HG03460 (cell line): ENCODE measurements at regions not wholly inside any gene's neighbourhood (a gene's known extent, or its start where the extent isn't known, plus 50 kb on each side); places are given as distances from the start of the nearest gene placed in this dataset.
"Not testable (repeated sequence)": the region's sequence is repeated elsewhere in the genome, so short reads cannot be mapped to it uniquely, and the experiment has no call there.

Experiments
- ATAC-seq: cut with Tn5 transposase; IDR thresholded peaks from one replicate; pipeline ENCODE4 v1.9.1; 2021; ENCODE audit not compliant: unreplicated experiment

DNA sequence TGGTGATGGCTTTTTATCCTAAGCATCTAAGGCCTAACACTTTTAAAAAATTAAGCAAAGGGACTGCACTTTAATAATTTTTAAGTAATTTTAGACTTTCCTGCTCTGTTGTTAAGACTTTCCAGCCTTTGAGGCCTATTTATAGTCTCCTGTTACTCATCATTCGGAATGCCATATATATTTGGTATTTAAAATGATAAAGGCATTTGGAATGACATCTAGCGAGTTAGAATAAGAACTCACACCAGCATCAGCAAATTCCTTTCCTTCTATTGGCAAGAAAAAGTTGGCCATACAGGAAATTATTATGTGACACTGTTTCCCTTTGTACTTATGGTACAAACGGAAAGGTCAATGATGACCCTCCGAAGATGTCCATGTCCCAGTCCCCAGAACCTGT lies 88.1 kb upstream of the STMND1 start:
- ATAC-seq = no peak

DNA sequence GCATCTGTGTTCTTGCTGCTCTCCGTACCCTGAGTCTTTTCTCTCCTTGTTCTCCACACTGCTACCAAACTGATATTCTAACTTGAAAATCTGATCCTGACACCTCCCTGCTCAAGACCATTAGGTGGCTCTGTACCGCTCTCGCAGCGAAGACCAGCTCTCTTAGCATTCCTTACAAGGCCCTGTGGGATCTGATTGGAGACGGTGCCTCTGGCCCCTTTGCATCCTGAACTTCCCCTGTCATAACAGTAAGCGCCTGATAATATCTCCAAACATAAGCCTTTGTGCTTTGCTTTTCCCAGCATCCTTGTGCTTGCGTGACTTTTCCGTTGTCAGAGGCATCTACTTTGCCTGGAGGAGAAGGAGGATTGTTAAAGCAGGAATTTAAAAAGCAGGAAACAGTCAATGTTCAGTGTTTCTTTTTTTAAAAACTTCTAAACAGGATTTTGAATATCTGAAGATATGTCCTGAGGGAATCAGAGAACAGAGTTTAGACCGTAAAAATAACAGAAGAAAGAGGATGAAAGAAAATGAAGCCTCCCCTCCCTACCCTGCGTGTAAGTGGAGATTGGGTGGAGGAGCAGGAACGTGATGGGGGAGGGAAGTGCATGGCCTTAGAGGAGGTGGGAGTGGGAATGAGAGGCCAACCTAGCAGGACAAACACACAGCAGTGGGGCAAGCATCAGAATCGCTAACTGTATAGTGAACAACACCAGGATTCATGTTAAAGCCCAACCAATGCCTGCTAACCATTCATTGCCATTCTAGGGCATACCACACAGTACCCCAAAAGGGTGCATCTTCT lies 89.2 kb upstream of the STMND1 start:
- ATAC-seq = no peak

DNA sequence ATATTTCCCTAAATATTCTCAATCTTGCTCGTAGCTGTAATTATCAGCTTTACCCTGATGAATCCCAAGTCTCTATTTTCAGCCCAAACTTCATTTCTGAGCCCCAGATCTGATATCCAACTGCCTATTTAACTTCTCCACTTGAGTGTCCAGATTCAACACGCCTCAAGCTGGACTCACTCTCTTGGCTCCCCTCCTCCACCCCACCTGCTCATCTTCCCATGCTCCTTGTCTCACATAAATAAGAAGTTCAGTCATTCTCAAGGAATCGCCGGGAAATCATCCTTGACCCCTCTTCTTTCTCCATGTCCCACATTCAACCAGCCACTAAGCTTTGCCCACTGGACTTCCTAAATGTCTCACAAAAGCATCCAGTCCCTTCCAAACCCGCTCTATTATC lies 89.9 kb upstream of the STMND1 start:
- ATAC-seq = no peak

DNA sequence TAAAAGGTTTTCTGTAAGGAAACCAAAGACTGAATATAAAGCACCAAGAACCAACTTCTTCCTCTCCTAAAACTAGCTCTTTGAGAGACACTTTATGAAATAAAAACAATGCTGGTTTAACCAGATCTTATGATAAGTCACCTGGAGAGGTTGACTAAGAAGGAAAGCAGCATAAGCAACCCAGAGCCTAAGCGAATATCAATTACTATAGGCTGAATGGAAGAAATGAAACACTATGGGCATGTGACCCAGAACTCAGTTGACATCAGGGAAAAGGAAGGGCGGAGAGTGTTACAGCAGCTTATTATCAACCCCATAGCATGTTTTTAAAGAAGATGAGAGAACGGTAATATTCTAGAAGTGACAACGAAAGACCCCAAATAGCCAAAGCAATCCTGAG lies 94.1 kb upstream of the STMND1 start:
- no peak for ATAC-seq

DNA sequence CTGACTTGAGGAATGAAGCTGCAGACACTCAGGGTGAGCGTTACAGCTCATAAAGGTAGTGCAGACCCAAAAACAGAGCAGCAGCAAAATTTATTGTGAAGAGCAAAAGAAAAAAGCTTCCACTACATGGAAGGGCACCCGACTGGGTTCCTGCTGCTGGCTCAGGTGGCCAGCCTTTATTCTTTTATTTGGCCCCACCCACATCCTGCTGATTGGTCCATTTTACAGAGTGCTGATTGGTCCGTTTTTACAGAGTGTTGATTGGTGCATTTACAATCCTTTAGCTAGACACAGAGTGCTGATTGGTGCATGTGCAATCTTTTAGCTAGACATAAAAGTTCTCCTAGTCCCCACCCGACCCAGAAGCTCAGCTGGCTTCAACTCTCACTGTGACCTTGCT lies 95.3 kb upstream of the STMND1 start:
- no peak for ATAC-seq

DNA sequence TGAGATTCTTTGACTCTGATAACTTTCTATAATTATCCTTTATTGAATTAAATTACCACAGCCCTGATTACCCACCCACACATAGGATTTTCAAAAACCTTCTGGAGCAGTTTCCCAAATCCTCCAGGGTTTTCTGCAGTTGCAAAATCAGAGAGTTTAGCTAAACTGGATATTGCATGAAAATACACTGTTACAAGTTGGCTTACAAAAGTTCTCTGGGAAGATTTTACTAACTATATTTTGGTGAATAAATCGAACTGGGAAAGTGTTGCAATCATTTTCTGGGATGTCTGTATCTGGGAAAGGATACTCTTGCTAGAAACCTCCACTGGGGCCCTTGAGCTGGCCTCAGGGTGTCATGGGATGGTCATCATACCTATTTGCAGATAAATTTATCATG lies 97.6 kb upstream of the STMND1 start:
- no peak for ATAC-seq

DNA sequence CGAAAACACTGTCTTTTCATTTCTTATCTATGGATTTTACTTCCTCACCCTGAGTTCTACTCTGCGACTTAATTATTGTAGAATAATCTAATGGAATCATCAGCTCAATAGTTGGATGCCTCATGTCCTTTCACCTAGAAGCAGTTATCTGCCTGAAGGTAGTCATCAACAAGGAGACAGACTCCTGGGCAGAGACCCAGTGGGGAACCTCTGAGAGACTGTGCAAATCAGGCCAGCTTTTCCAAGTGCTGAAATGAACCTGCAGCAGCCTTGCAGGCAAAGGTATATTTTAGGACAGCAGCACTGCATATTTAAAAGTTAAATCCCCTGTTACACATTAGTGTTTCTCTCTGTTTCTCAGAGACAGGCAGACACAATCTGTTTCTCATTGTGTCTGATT lies 99.7 kb upstream of the STMND1 start:
- no peak for ATAC-seq

DNA sequence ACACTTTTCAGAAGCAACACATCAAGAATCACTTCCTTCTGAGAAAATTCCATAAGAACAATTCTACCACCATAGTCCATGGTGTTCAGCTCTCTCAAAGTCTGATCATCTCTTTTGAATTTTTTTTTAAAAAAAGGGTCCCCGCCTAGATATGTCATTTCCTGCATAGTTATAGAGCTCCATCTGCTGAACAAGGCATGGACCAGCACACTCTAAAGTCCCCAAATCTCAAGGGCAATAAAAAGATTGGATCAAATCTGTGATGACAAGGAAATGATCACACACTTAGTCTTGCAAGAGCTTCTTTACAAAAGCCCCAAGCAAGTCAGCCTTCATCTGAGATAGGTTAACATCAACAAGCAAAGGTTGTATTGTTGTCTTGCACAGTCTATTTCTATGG lies 100.7 kb upstream of the STMND1 start:
- no peak for ATAC-seq

DNA sequence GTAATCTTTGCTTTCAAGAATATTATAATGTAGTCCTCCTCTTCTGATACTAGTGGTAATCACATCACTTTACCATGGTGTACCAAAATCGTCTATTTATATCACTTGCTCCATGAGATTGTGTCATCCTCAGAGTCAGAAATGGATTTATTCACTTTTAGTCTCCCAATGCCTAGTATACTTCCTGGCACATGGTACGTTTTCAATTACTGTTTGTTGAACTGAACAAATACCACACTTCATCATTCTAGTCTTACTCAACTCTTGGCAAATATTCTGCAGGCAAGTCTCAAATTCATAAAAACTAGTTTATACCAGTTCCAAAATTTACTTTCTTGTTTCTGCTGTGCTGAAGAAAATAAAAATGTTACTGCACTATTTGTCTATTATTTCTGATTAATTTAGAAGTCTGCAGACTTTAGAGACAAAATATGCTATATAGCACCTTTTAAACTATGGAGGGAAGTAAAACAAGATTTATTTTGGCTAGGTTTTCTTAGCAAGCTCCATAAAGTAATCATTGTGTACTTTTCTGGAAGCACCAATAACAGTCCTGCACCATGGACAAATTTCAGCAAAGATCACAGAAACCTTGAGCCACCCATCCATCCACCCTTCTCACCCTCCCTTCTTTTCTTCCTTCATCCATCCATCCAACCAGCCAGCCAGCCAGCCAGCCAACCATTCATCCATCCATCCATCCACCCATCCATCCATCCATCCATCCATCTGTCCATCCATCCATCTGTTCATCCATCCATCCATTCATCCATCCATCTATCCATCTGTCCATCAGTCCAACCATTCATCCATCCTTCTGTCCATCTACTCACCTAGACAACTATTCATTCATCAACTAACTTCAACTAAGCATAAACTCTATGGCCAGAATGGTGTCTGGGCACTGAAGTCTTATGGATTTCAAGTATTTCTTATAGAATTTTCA lies 102.1 kb upstream of the STMND1 start:
- ATAC-seq = no peak

DNA sequence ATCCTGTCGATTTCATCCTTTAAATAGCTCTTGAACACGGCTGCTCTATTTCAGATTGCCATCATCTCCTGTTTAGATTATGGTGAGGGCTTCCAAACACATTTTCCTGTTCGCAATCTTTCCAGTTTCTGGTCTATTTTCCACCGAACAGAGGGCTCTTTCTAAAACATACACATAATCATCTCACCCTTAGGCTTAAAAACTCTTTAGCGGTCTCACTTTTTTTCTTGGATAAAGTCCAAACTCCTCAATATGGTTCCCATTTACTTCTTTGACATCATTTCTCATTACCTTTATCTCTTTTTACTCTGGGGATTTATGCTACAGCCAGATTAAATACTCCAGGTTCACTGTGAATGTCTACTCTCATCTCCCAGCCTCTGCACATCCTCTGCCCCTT lies 103.4 kb upstream of the STMND1 start:
- no peak for ATAC-seq

DNA sequence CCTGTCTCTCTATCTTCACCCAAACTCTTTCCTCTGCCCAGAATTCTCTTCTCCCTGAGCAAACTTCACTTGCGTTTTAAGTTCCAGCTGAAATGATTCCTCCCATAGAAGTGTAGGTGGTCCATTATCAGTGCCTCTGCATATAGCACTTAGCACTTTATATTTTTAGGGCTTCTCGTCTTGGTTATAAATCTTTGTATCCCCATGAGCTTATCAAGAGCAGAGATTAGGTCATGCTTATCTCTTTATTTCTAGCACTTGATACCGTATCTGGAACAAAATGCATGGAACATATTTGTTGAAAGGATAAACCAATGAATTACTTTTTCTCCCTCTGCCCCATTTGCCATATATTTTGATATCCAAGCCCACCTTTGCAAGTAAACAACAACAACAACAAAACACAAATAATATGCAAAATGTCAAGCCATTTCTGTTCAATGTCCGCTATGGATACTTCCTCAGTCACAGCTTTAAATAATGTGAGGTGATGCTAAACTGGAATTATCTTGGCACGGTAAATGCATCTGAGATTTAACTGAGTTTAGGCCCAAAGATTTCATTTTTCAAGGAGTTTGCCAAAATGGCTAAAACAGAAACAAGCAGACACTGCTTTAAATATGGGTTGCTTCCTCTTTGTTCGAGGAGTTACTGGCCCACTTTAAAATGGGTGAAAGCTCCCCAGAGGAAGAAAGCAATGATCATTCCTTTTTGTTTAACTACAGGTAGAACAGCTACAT lies 106.2 kb upstream of the STMND1 start:
- ATAC-seq = no peak

DNA sequence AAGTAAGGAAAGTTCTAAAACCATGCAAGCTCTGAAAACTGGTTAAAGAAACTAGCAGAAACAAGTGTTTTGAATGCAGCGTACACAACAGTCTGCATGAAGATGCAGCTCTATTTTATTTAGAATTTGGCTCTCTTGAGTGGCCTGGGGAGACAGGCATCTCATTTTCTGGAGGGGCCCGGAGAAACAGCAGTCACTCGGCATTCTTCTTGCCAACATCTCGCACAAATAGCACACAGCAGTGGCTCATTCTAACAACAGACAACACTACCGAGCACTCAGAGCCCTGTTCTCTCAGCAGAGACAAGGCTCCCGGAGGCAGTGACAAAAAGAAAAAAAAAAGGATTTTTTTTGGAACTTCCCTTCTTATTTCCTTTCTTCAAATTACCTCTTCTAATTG lies 108.5 kb upstream of the STMND1 start:
- ATAC-seq = no peak

DNA sequence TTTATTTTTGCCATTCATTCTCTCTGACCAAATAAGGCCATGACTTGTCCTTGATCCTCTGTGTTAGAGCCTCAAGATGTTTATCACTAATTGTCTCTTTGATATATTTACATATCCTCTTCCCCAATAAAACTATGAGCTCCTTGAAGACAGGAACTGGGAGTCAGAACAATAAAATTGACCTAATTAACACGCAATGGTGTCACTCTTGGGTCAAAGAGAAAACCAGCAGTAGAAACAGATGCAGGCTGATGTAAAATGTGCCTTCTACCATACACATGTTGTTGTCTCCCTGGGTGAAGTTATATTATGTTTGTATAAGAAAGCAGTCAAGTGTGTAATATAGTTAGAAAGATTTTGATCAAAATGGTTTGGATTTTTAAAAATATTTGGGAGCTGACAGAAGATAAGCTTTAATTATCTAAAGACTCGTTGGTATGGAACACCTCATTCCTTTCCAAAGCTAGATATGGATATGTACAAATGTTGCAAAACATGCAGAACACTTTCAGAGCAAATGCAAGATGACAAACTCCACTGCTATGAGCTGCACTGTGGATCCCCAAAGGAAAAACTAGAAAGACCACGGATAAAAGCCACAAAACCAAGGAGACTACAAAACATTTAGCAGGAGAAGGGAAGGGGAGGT lies 109.7 kb upstream of the STMND1 start:
- ATAC-seq = no peak

DNA sequence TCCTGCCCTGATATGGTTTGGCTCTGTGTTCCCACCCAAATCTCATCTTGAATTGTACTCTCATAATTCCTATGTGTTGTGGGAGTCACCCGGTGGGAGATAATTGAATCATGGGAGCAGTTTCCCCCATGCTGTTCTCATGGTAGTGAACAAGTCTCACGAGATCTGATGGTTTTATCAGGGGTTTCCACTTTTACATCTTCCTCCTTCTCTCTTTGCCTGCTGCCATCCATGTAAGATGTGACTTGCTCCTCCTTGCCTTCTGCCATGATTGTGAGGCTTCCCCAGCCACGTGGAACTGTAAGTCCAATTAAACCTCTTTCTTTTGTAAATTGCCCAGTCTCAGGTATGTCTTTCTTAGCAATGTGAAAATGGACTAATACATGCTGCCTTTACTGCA lies 111.9 kb upstream of the STMND1 start:
- not testable (repeated sequence) for ATAC-seq

DNA sequence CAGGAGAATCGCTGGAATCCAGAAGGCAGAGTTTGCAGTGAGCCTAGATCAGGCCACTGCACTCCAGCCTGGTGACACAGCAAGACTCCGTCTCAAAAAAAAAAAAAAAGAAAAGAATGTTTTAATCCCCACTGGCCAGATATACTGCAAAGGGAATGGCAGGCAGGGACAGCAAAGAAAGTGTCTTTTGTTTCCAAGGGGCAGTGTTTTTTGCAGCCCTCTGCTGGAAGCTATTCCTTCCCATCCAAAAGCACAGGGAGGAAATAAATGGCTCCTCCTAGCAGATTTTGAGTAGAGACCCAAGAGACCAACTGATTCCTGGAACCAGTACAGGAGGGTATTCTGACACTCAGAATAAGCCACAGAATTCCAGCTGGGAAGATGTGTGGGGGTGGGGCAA lies 112.5 kb upstream of the STMND1 start:
- ATAC-seq = no peak

DNA sequence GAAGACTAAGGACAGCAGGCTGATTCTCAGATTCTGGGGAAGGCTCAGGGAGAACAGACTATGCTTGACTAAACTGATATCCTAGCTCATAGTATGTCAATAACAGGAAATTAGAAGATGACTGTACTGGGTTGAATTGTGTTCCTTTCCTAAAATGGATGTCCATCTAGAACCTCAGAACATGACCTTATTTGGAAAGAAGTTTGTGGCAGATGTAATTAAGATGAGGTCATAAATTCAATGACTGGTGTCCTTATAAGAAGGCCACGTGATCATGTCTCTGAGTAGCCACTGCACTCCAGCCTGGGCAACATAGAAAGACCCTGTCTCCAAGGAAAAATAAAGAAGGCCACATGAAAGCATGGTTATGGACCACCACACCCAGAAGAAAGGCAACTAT lies 113.9 kb upstream of the STMND1 start:
- ATAC-seq = no peak

DNA sequence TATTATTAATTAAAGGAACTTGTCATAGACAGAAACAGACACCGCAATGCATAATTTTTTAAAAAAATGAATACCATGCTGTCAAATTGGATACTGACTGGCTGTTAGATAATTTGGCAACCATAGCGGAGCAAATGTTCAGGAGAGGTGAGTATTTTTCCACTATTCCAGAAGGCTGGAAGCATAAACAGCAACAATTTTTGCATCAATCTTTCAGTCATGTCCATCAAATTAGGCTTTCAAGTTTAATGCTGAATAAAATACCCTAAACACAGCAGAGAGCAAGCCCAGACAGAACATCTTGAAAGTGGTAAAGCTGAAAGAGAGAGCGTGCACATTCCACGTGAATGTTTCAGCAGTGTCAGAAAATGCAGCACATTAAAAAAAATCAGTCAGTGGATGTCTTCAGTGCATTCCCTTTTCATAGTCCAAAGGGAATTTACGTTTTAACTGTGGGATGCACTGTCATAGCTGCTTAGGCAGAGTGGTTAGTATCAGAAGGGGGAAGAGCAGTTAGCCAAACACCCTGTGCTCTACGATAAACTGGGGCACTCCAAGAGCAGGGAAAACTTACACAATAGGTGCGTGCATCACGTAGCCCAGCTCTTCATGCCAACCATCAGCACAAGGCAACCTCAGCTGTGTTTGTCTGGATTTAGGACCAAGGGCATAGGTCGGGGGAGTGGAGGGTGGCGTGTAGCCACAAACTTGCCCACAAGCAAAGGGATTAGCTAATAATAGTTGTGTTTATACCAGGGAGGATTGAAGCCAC lies 116.2 kb upstream of the STMND1 start:
- ATAC-seq = no peak

DNA sequence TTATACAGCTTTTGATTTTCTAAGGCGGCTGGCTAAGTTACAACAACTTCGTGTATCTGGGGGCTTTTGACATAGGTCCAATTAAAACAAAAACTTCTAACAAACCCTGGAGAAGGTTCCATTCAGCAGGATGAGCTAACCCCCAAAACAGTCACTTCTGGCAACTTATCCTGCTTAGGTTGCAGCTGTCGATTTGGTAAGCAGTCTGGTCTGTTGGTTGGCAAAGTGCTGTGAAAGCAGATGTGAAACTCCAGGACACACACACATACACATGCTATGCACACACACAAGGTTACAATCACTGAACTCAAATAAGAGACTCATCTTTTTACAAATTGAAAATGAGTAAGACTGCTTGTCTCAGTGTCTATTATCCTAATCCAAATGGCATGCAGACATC lies 119.0 kb upstream of the STMND1 start:
- ATAC-seq = no peak

DNA sequence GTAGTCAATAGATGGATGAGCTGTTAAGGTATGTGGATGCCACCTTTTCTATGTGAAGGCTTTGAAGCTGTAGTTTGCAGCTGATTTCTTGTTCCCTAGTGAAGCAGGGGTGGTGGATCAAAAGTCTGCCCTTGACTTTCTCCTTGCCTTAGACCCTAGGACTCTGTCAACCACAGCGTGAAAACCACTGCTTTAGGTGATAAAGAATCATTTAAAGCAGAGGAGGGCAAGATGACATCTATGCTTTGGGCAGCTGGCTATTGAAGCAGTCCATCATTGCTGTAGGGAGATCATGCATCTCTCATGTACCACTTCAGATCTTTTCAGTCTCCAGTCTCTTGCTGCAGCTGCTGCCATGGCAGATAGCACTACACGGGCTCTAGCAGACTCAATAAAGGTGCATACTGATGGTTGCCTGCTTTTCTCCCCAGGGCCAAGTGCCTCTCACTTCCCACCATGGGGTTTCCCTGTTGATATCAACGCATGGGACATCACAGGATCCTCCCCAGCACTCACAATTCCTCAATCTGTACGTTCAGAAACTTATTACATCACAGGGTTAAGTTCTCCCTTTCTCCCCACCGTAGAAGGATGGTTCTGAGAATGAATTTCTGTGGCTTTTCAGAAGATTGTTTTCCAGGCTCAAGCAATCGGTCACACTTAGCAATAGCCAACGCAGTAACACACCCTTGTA lies 122.0 kb upstream of the STMND1 start:
- no peak for ATAC-seq

DNA sequence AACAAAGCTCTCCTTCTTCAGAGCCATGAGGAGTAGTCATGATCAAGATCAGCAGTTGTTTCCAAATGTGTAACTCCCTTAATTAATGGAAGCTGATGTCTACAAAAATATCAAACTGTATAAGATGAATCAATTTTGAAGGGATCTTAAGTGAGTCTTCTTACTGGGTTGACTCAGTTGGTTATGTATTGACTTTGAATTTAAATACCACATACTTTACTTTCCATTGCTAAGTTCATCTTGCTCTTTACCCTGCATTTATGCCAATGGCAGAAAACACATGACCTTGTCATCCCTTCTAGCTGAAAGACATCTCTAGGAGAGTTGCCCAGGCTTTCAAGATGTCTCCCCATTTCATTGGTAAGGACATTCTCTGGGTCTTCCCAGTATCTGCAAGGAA lies 123.2 kb upstream of the STMND1 start:
- no peak for ATAC-seq
